HUES48 (cell line): ENCODE measurements at regions not wholly inside any gene's neighbourhood (a gene's known extent, or its start where the extent isn't known, plus 50 kb on each side); places are given as distances from the start of the nearest gene placed in this dataset.
"Not testable (repeated sequence)": the region's sequence is repeated elsewhere in the genome, so short reads cannot be mapped to it uniquely, and the experiment has no call there.

Experiments used
- H3K27ac ChIP-seq: one replicate; pipeline ENCODE4 v1.7.0; 2013; ENCODE audit warnings: low read depth, low read length, inconsistent platforms
- H3K27me3 ChIP-seq: 2 replicates; pipeline ENCODE4 v1.6.1; 2013; ENCODE audit warnings: mild to moderate bottlenecking, low read length; ENCODE audit not compliant: control insufficient read depth, insufficient read depth
- H3K36me3 ChIP-seq: 2 replicates; pipeline ENCODE4 v1.6.1; 2013; ENCODE audit warnings: low read length; ENCODE audit not compliant: control insufficient read depth, insufficient read depth
- H3K4me1 ChIP-seq: 2 replicates; pipeline ENCODE4 v1.6.1; 2013; ENCODE audit warnings: mild to moderate bottlenecking, low read length; ENCODE audit not compliant: control insufficient read depth, insufficient read depth
- H3K4me3 ChIP-seq: 2 replicates; pipeline ENCODE4 v1.5.1; 2013; ENCODE audit warnings: mild to moderate bottlenecking, low read depth, low read length
- H3K9ac ChIP-seq: 2 replicates; pipeline ENCODE4 v1.6.1; 2013; ENCODE audit warnings: mild to moderate bottlenecking, low read depth, low read length, moderate library complexity
- H3K9me3 ChIP-seq: 2 replicates; pipeline ENCODE4 v1.6.1; 2013; ENCODE audit warnings: low read length; ENCODE audit not compliant: control insufficient read depth, insufficient read depth

- not testable (repeated sequence) for H3K9ac ChIP-seq, H3K36me3 ChIP-seq, H3K27me3 ChIP-seq, H3K4me1 ChIP-seq, H3K9me3 ChIP-seq, H3K4me3 ChIP-seq, H3K27ac ChIP-seq
These were observed 180.9 kb downstream of the CEP170 start for GRCh38 chr1:243074224-243074623.

- H3K9me3 ChIP-seq, H3K4me1 ChIP-seq, H3K9ac ChIP-seq, H3K27ac ChIP-seq, H3K36me3 ChIP-seq, H3K4me3 ChIP-seq, H3K27me3 ChIP-seq: not testable (repeated sequence)
These were observed 188.0 kb downstream of the CEP170 start for GRCh38 chr1:243067056-243067455.

DNA sequence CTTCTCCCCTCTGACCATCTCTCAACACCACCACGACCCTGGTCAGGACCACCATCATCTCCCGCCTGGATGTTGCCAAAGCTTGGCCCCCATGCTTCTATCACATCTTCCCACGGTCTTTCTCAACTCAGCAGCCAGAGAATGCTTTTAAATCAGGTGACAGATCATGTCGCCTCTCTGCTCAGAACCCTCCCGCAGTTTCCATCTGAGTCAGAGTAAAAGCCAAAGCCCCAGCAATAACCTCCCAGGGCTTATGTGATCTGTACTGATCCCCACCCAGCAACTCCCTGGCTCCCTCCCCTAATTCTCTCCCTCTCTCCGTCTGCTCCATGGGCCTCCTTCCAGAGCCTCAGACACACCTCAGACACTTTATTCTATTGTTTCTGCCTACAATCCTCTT, 193.1 kb downstream of the CEP170 start:
- not testable (repeated sequence) for H3K36me3 ChIP-seq

GRCh38 chr1:243055510-243055909, 199.6 kb downstream of the CEP170 start:
- H3K4me1 ChIP-seq, H3K9me3 ChIP-seq, H3K36me3 ChIP-seq, H3K27ac ChIP-seq, H3K27me3 ChIP-seq, H3K4me3 ChIP-seq, H3K9ac ChIP-seq: not testable (repeated sequence)

More for the DNA sequence above, 193.1 kb downstream of the CEP170 start:
- H3K9ac ChIP-seq, H3K4me1 ChIP-seq, H3K4me3 ChIP-seq, H3K27me3 ChIP-seq, H3K27ac ChIP-seq, H3K9me3 ChIP-seq: not testable (repeated sequence)

- not testable (repeated sequence) for H3K9ac ChIP-seq, H3K27ac ChIP-seq, H3K9me3 ChIP-seq, H3K36me3 ChIP-seq, H3K27me3 ChIP-seq, H3K4me3 ChIP-seq, H3K4me1 ChIP-seq
These were observed 200.0 kb downstream of the CEP170 start for GRCh38 chr1:243055091-243055490.

GRCh38 chr1:243054681-243055080, 200.4 kb downstream of the CEP170 start:
- H3K36me3 ChIP-seq, H3K4me3 ChIP-seq, H3K9me3 ChIP-seq, H3K9ac ChIP-seq, H3K27ac ChIP-seq, H3K27me3 ChIP-seq, H3K4me1 ChIP-seq: not testable (repeated sequence)

DNA sequence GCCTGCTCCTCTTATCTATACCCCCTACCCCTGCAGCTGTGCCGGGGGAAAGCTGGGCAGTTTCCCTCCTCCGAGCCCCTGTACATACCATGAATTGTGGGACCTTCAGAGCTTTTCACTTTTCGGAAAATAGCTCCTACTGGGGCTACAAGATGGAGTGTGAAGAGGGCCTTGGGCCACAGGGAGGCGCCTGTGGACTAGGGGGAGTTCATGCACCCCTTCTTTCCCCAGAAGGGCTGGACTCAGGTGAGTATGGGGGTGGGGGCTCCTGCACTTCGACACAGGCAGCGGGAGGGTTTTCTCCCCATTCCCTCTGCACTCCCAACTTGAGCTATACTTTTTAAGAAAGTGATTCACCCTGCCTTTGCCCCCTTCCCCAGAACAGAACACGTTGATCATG, 202.0 kb downstream of the CEP170 start:
- H3K4me3 ChIP-seq, H3K9me3 ChIP-seq, H3K36me3 ChIP-seq, H3K4me1 ChIP-seq, H3K27me3 ChIP-seq, H3K9ac ChIP-seq, H3K27ac ChIP-seq: not testable (repeated sequence)

- not testable (repeated sequence) for H3K9me3 ChIP-seq, H3K36me3 ChIP-seq, H3K4me3 ChIP-seq, H3K9ac ChIP-seq, H3K27me3 ChIP-seq, H3K4me1 ChIP-seq, H3K27ac ChIP-seq
These were observed 204.5 kb downstream of the CEP170 start for GRCh38 chr1:243050613-243051012.

GRCh38 chr1:243049716-243050115, 205.4 kb downstream of the CEP170 start:
- H3K36me3 ChIP-seq, H3K4me3 ChIP-seq, H3K27ac ChIP-seq, H3K9ac ChIP-seq, H3K9me3 ChIP-seq, H3K27me3 ChIP-seq, H3K4me1 ChIP-seq: not testable (repeated sequence)

- H3K4me1 ChIP-seq, H3K27me3 ChIP-seq, H3K9ac ChIP-seq, H3K9me3 ChIP-seq, H3K4me3 ChIP-seq, H3K27ac ChIP-seq, H3K36me3 ChIP-seq: not testable (repeated sequence)
These were observed 233.7 kb downstream of the CEP170 start for GRCh38 chr1:243021365-243021764.

DNA sequence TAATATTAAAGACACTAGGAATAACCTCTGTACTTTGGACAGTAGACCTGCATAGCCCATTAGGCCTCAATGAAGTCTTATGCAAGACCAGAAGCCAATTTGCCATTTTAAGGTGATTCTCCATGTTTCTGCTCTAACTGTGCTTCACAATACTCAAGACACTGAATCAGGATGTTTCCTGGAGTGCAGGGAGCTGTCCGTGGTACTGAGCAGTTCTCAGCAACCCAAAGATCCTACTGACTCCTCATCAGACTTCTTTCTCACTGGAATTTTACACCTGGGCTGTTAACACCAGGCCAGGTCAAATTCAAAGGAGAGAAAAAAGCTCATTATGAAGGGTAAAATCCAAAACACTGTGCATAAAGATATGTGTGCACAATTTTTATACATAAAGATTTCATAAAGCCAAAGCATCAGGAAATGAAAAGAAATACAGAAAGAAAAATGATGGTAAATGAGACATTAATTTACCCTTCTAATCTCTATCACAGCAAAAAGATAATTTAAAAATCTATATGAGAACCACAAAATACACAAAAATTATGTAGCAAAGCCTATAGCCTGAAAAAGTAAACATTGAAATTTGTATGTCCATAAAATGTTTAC, 235.9 kb downstream of the CEP170 start:
- not testable (repeated sequence) for H3K27me3 ChIP-seq, H3K9ac ChIP-seq, H3K4me3 ChIP-seq, H3K36me3 ChIP-seq, H3K27ac ChIP-seq, H3K9me3 ChIP-seq, H3K4me1 ChIP-seq

GRCh38 chr1:243010719-243011118, 244.4 kb downstream of the CEP170 start:
- H3K27me3 ChIP-seq, H3K4me3 ChIP-seq, H3K9ac ChIP-seq, H3K4me1 ChIP-seq, H3K27ac ChIP-seq, H3K9me3 ChIP-seq, H3K36me3 ChIP-seq: not testable (repeated sequence)
